GM18517 (cell line): ENCODE measurements at regions not wholly inside any gene's neighbourhood (a gene's known extent, or its start where the extent isn't known, plus 50 kb on each side); places are given as distances from the start of the nearest gene placed in this dataset.

Experiments used
- ATAC-seq: cut with Tn5 transposase; IDR thresholded peaks from one replicate; pipeline ENCODE4 v1.9.1; 2021; ENCODE audit warnings: mild to moderate bottlenecking, moderate library complexity; ENCODE audit not compliant: unreplicated experiment

DNA sequence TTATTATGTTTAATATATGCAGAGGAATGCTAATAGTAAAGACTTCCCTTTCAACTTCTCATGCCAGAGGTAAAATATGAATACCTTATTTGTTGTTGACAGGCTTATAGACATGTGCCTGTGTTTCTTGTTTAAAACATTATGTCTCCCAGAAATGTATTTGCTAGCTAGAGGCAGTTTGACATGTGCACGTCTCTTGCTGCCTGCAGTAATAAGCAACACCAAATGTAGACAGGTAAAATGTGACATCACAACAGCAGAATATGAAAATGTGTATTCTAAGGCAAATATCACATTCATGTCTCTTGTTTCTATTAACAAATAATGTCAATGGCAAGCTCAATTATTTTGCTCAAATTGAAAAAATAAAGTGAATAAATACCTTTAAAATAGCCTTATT lies 80.2 kb upstream of the NEGR1 start:
- no peak for ATAC-seq

DNA sequence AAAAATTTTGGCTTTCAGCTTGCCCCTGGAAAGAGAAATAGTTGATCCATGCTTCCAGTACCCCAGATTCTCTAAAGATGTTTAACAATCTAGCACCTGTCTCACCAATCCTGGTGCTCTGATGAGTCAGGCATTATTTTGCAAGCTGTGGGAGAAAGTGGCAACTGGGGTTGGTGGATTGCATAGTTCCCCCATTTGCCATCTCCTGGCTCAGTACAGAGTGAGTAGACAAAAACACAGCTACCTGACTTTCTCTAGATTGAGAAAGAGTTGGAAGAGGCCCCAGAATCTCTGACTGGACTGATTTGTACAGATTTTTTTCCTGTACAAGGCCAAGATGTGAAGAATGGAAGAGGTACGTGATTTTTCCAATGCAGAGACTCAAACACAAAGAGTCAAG lies 75.1 kb upstream of the NEGR1 start:
- ATAC-seq, result no peak

GRCh38 chr1:72355899-72356298 lies 73.6 kb upstream of the NEGR1 start:
- no peak for ATAC-seq

- ATAC-seq, result no peak
These were observed 59.3 kb upstream of the NEGR1 start for GRCh38 chr1:72341661-72342060.

DNA sequence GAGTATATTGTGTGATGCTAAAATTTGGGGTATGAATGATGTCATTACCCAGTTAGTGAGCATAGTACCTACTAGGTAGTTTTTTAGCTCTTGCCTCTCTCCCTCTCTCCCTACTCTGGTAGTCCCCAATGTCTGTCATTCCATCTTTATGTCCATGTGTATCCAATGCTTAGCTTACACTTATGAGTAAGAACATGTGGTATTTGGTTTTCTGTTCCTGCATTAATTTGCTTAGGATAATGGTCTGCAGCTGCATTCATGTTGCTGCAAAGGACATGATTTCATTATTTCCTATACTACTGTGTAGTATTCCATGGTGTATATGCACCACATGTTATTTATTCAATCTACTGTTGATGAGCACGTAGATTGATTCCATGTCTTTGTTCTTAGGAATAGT lies 54.4 kb upstream of the NEGR1 start:
- ATAC-seq, result no peak
